T-cell (primary cell): ENCODE measurements at regions not wholly inside any gene's neighbourhood (a gene's known extent, or its start where the extent isn't known, plus 50 kb on each side); places are given as distances from the start of the nearest gene placed in this dataset.

ENCODE experiments used
- ATAC-seq, 4 experiments: fragments of 200-7000 bp in 3 of 4; fragments of 150-1000 bp in 1 of 4; cut with Tn5 transposase; replicated peaks in 1 of 4; 1 replicate in 3 of 4; 2 replicates in 1 of 4; pipeline ENCODE4 v1.10.0; 2021; ENCODE audit warnings: moderate library complexity in 3 of 4, mild to moderate bottlenecking in 2 of 4, moderate number of reproducible peaks in 1 of 4
- CTCF ChIA-PET, 2 donors: fragments of 300-600 bp; sonication (Branson Sonifier 250); formaldehyde crosslinking; loops; one replicate each; lab custom pipeline; 2022; ENCODE audit warnings: antibody characterized with exemption in 2 of 2; lab: Charles Lee
- POLR2A ChIA-PET, 2 donors: fragments of 300-600 bp; sonication (Branson Sonifier 250); formaldehyde crosslinking; loops; one replicate each; lab custom pipeline; 2022; ENCODE audit warnings: antibody characterized with exemption in 2 of 2; lab: Charles Lee
- DNase-seq, 35 experiments: peaks; one replicate each; pipeline versions ENCODE4 v3.0.0 to v3.0.0-alpha.2; 2013 to 2023
- H3K27ac ChIP-seq: one replicate; pipeline ENCODE4 v1.5.1; 2013; ENCODE audit warnings: low read length
- H3K27me3 ChIP-seq, 2 experiments: replicated peaks in 1 of 2; 1 replicate in 1 of 2; 2 replicates in 1 of 2; pipeline versions ENCODE4 v1.6.1 to v1.7.0; 2013; ENCODE audit warnings: low read length in 1 of 2, mixed read lengths in 1 of 2; ENCODE audit not compliant: control insufficient read depth in 2 of 2, insufficient read depth in 2 of 2; ENCODE audit errors: extremely low read depth in 1 of 2
- H3K36me3 ChIP-seq, 2 donors: 1 replicate in 1 of 2; 2 replicates in 1 of 2; pipeline versions ENCODE4 v1.6.1 to v1.7.0; 2013; ENCODE audit warnings: low read length in 1 of 2; ENCODE audit not compliant: control insufficient read depth in 2 of 2, insufficient read depth in 1 of 2; ENCODE audit errors: extremely low read depth in 1 of 2
- H3K4me1 ChIP-seq, 2 experiments: 1 replicate in 1 of 2; 2 replicates in 1 of 2; pipeline versions ENCODE4 v1.6.1 to v1.7.0; 2013; ENCODE audit warnings: low read length in 2 of 2, mixed read lengths in 1 of 2; ENCODE audit not compliant: insufficient read depth in 2 of 2, control insufficient read depth in 1 of 2; ENCODE audit errors: extremely low read depth in 1 of 2
- H3K4me3 ChIP-seq, 2 donors: 1 replicate in 1 of 2; 2 replicates in 1 of 2; pipeline versions ENCODE4 v1.5.1 to v1.7.0; 2013; ENCODE audit warnings: mild to moderate bottlenecking in 2 of 2, low read length in 1 of 2, moderate library complexity in 1 of 2; ENCODE audit not compliant: control insufficient read depth in 1 of 2; ENCODE audit errors: extremely low read depth in 1 of 2
- H3K9me3 ChIP-seq: 2 replicates; pipeline ENCODE4 v1.7.0; 2013
- H3K27ac Mint-ChIP-seq, 2 donors: one replicate each; pipeline ENCODE4 v1.8.0; 2020 to 2021; ENCODE audit warnings: mild to moderate bottlenecking in 2 of 2, mixed read lengths in 2 of 2
- H3K27me3 Mint-ChIP-seq, 2 donors: one replicate each; pipeline ENCODE4 v1.8.0; 2021 to 2022; ENCODE audit warnings: mixed read lengths in 2 of 2
- H3K36me3 Mint-ChIP-seq: one replicate; pipeline ENCODE4 v1.8.0; 2021; ENCODE audit warnings: mixed read lengths
- H3K4me1 Mint-ChIP-seq, 3 donors: one replicate each; pipeline ENCODE4 v1.8.0; 2020 to 2022; ENCODE audit warnings: mixed read lengths in 3 of 3, mild to moderate bottlenecking in 1 of 3
- H3K4me3 Mint-ChIP-seq, 3 donors: one replicate each; pipeline ENCODE4 v1.8.0; 2020 to 2022; ENCODE audit warnings: mild to moderate bottlenecking in 3 of 3, mixed read lengths in 3 of 3, moderate library complexity in 3 of 3
- H3K9me3 Mint-ChIP-seq, 3 donors: one replicate each; pipeline ENCODE4 v1.8.0; 2020 to 2022; ENCODE audit warnings: mixed read lengths in 3 of 3
- whole genome bisulfite sequencing: methylation state at CpG from one replicate; pipeline ENCODE4 v1.1.5; 2013; ENCODE audit warnings: missing lambda C conversion rate; ENCODE audit not compliant: insufficient coverage; 5-methylcytosine and 5-hydroxymethylcytosine counted together

- ChIA-PET CTCF (no interaction called here), POLR2A (no interaction called here)
- Mint-ChIP-seq H3K9me3 (peaks cover 4 to 14% (median 12%) of the 10 kb centered on the region in 3 donors), H3K4me3 (no peak overlapping the region), H3K27ac (no peak overlapping the region), H3K27me3 (peaks cover 20 to 32% of the 10 kb centered on the region in 2 donors), H3K36me3 (no peaks in the 10 kb centered on the region), H3K4me1 (peaks cover 0 to 6% (median 0%) of the 10 kb centered on the region in 3 donors)
- Histone ChIP-seq H3K36me3 (no peaks in the 10 kb centered on the region), H3K9me3 (no peaks in the 10 kb centered on the region), H3K27me3 (peaks cover 0 to 9% of the 10 kb centered on the region in 2 experiments), H3K27ac (no peak overlapping the region), H3K4me1 (no peaks in the 10 kb centered on the region), H3K4me3 (no peak overlapping the region)
- DNase-seq (no peak), ATAC-seq (no peak)
- 80% methylated on average over 2 of the region's 5 CpGs for WGBS
Observed at GRCh38 chr1:181259026-181259745, 170.7 kb downstream of the IER5 start.

- H3K9me3 Mint-ChIP-seq: peaks cover 4 to 7% (median 5%) of the 10 kb centered on the region in 3 donors
- ChIA-PET POLR2A (no interaction called here), CTCF (no interaction called here)
- H3K27ac ChIP-seq: no peak overlapping the region
- H3K4me1 Mint-ChIP-seq: peaks cover 0 to 6% (median 0%) of the 10 kb centered on the region in 3 donors
- H3K27me3 ChIP-seq: peaks cover 2 to 9% of the 10 kb centered on the region in 2 experiments
- H3K4me3 Mint-ChIP-seq: no peak overlapping the region
- DNase-seq (no peak), ATAC-seq (no peak)
- H3K4me1 ChIP-seq: no peaks in the 10 kb centered on the region
- no peaks in the 10 kb centered on the region for H3K9me3 ChIP-seq
- 80% methylated on average over 3 of the region's 3 CpGs for WGBS
- H3K27ac Mint-ChIP-seq: no peak overlapping the region
- no peaks in the 10 kb centered on the region for H3K36me3 ChIP-seq
- no peaks in the 10 kb centered on the region for H3K36me3 Mint-ChIP-seq
- H3K4me3 ChIP-seq: no peak overlapping the region
- H3K27me3 Mint-ChIP-seq: peaks cover 20 to 32% of the 10 kb centered on the region in 2 donors
Observed at GRCh38 chr1:181260271-181260670, 171.8 kb downstream of the IER5 start.

DNA sequence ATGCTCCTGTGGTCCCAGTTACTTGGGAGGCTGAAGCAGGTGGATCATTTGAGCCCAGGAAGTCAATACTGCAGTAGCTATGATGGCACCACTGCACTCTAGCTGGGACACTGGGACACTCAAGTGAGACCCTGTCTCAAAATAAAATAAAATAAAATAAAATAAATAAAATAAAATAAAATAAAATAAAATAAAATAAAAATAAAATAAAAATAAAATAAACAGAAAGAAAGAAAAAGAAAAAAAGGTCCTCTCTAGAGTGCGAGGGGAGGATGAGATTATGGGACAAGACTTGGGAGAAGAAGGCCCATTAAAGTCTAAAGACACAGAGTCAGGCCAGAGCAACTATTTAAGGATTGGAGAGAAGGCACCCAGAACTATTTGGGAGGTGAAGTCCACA is 172.5 kb downstream of the IER5 start:
- ChIA-PET CTCF (no interaction called here), POLR2A (no interaction called here)
- H3K4me1 Mint-ChIP-seq: peaks cover 0 to 6% (median 0%) of the 10 kb centered on the region in 3 donors
- H3K4me1 ChIP-seq: no peaks in the 10 kb centered on the region
- no peaks in the 10 kb centered on the region for H3K36me3 ChIP-seq
- H3K4me3 Mint-ChIP-seq: no peak overlapping the region
- H3K27ac ChIP-seq: no peak overlapping the region
- H3K27ac Mint-ChIP-seq: no peak overlapping the region
- H3K27me3 ChIP-seq: peaks cover 2 to 8% of the 10 kb centered on the region in 2 experiments
- H3K36me3 Mint-ChIP-seq: no peaks in the 10 kb centered on the region
- 88% methylated on average over 1 of the region's 1 CpG for WGBS
- no peaks in the 10 kb centered on the region for H3K9me3 ChIP-seq
- ATAC-seq (no peak), DNase-seq (no peak)
- H3K4me3 ChIP-seq: no peak overlapping the region
- peaks cover 20 to 32% of the 10 kb centered on the region in 2 donors for H3K27me3 Mint-ChIP-seq
- H3K9me3 Mint-ChIP-seq: no peaks in the 10 kb centered on the region

DNA sequence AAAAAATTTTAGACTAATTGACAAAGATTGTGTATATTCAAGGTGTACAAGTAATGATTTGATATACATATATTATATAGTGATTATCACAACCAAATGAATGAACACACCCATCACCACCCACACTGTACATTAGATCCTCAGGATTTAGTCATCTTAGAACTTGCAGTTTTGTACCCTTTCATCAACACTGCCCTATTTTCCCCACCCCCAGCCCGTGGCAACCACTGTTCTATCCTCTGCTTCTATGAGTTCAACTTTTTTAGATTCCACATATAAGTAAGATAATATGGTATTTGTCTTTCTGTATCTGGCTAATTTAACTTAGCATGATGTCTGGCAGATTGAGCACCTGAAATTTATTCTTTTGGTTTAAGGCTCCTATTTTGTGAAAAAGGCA is 173.6 kb downstream of the IER5 start:
- POLR2A ChIA-PET: no interaction called here
- peaks cover 18 to 23% of the 10 kb centered on the region in 2 donors for H3K27me3 Mint-ChIP-seq
- H3K36me3 Mint-ChIP-seq: no peaks in the 10 kb centered on the region

GRCh38 chr1:181263444-181263843 is 174.9 kb downstream of the IER5 start:
- Histone ChIP-seq H3K27me3 (peaks cover 2 to 4% of the 10 kb centered on the region in 2 experiments), H3K36me3 (no peaks in the 10 kb centered on the region), H3K4me1 (no peaks in the 10 kb centered on the region), H3K27ac (no peak overlapping the region), H3K9me3 (no peaks in the 10 kb centered on the region), H3K4me3 (no peak overlapping the region)
- ChIA-PET POLR2A (no interaction called here), CTCF (no interaction called here)
- Mint-ChIP-seq H3K4me1 (peaks cover 0 to 6% (median 0%) of the 10 kb centered on the region in 3 donors), H3K36me3 (no peaks in the 10 kb centered on the region), H3K9me3 (peaks cover 0 to 5% (median 0%) of the 10 kb centered on the region in 3 donors), H3K27me3 (peaks cover 9 to 14% of the 10 kb centered on the region in 2 donors), H3K27ac (no peak overlapping the region), H3K4me3 (no peak overlapping the region)
- no peak for ATAC-seq
- DNase-seq: no peak
- no CpG with 5 or more reads among the region's 2 CpGs for WGBS

More for the DNA sequence above, 173.6 kb downstream of the IER5 start:
- Mint-ChIP-seq H3K4me3 (no peak overlapping the region), H3K9me3 (peaks cover 0 to under 1% (median 0%) of the 10 kb centered on the region in 3 donors), H3K27ac (no peak overlapping the region), H3K4me1 (peaks cover 0 to 6% (median 0%) of the 10 kb centered on the region in 3 donors)
- no peaks in the 10 kb centered on the region for H3K4me1 ChIP-seq
- H3K36me3 ChIP-seq: no peaks in the 10 kb centered on the region
- no peak for DNase-seq
- H3K4me3 ChIP-seq: no peak overlapping the region
- ATAC-seq: no peak
- peaks cover 2 to 4% of the 10 kb centered on the region in 2 experiments for H3K27me3 ChIP-seq
- no peaks in the 10 kb centered on the region for H3K9me3 ChIP-seq
- CTCF ChIA-PET: no interaction called here
- H3K27ac ChIP-seq: no peak overlapping the region
- WGBS: no CpG with 5 or more reads among the region's 1 CpG

GRCh38 chr1:181264821-181265220 is 176.3 kb downstream of the IER5 start:
- Histone ChIP-seq H3K27ac (no peak overlapping the region), H3K4me1 (no peaks in the 10 kb centered on the region), H3K36me3 (no peaks in the 10 kb centered on the region), H3K4me3 (no peak overlapping the region), H3K27me3 (peaks cover 2 to 4% of the 10 kb centered on the region in 2 experiments), H3K9me3 (no peaks in the 10 kb centered on the region)
- no peak overlapping the region for H3K27ac Mint-ChIP-seq
- no peak for ATAC-seq
- H3K36me3 Mint-ChIP-seq: no peaks in the 10 kb centered on the region
- WGBS: no CpG with 5 or more reads among the region's 3 CpGs
- no peak for DNase-seq
- H3K9me3 Mint-ChIP-seq: peaks cover 0 to 5% (median 0%) of the 10 kb centered on the region in 3 donors
- ChIA-PET POLR2A (no interaction called here), CTCF (no interaction called here)
- no peak overlapping the region for H3K4me3 Mint-ChIP-seq
- peaks cover 9 to 16% of the 10 kb centered on the region in 2 donors for H3K27me3 Mint-ChIP-seq
- peaks cover 0 to 6% (median 0%) of the 10 kb centered on the region in 3 donors for H3K4me1 Mint-ChIP-seq
